ENCODE measurements at regions not wholly inside any gene's neighbourhood (a gene's known extent, or its start where the extent isn't known, plus 50 kb on each side); places are given as distances from the start of the nearest gene placed in this dataset.
A peak's percentile ranks its signal among the peaks of the same experiment; 100 is the strongest.

DNA sequence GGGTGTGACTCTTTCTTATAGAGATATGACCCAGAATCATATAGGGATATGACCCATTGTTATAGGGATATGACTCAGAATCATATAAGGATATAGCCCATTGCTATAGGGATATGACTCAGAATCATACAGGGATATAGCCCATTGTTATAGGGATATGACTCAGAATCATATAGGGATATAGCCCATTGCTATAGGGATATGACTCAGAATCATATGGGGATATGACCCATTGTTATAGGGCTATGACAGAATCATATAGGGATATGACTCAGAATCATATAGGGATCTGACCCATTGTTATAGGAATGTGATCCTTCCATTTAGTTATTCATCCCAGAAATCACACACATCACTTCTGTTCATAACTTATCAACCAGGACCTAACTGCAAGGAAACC lies 312.2 kb upstream of the ADARB2 start:
- no peak for DNase-seq

DNA sequence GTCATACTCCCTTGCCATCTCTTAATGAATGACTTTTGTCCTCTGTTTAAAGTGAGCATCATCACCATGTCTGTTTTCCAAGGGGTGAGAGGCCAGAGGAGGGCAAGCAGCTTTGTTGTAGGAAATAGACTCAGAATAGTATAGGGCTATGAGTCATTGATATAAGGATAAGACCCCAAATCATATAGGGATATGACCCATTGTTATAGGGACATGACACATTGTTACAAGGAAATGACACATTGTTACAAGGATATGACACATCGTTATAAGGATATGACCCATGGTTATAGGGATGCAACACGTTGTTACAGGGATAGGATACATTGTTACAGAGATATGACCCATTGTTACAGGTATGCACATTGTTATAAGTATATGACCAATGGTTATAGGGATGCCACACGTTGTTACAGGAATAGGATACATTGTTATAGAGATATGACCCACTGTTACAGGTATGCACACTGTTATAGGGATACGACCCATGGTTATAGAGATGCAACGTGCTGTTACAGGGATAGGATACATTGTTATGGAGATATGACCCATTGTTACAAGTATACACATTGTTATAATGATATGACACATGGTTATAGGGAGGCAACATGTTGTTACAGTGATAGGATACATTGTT lies 311.1 kb upstream of the ADARB2 start:
- no peak for DNase-seq

DNA sequence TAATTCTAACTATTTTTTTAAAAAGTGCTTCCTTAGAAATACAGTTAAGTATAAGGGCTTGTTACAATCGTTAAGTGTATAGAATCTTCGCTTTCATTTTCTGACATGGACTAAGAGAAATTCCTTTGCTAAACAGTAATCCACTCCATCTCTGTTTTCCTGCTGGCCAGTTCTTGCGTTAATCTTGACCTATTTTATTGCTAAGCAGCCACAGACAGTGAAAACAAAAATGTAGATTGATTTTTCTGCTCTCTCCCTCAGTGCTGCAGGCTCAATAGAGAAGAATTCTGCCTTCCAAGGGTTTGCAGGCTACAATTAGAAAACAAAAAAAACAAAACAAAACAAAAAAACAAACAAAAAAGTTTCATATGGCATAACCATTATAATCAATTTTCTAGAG lies 310.4 kb upstream of the ADARB2 start:
- DNase-seq: no peak

DNA sequence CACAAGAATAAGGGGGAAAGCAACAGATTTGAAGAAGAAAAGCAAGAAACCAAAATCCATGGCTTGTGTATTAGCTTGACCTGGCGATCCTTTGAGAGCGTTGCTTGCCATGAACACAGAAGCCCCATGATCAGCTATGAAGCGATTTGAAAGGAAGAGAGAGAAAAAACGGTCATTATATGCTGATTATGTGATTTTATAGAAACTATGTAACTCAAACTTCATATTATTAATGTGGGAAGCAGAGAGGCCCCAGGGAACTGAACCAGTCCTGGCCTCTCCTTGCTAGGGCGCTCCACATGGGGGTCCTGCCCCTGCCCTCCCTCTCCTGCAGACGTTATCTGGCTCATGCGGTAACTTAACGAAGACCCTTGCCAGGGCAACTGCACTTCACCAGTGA lies 306.1 kb upstream of the ADARB2 start:
- DNase-seq: no peak

DNA sequence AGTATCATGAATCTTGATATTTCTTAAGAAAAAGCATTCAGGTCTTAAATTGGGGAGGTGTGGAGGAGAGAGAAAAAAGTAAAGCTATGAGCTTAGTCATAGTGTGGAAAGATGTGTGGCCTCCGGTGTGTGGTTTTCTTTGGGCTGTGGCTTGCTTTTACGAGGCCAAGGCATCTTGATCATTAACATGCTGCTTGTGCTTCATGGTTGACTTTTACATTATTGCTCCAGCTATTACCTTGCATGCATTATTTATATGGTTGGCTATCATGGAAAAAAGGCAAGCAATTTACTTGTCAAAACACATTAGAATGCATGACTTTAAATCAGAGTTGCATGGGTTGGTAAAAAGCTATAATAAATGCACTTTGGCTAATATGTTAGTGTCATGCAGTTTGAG lies 300.7 kb upstream of the ADARB2 start:
- DNase-seq: no peak

DNA sequence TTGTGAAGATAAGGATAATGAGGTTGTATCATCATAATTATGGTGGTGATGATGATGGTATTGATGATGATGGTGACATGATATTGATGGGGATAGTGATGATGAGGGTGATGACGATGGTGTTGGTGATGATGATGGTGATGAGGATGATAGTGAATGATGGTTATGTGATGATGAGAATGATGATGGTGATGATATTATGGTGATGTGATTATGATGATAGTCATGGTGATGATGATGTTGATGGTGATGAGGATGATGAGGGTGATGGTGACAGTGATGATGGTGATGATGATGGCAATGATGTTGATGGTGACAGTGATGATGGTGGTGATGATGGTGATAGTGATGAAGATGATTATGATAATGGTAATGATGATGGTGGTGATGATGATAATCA lies 299.9 kb upstream of the ADARB2 start:
- DNase-seq: no peak

DNA sequence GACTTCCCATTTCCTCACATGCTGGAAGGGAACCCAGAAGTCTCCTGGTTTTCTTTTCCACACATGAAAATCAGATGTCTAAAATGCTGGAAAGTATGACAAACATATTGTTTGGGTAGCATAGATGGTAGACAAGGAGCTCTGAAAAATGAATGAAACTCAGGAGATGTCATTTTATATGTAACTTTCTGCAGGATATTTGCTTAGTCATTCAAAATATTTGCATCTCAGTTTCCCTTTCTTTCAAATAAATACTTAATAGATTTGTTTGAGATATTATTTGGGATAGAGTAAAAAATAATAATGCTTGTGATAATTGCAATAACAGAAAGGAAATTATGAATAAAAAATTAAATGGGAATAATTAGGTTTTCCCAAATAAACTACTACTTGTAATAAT lies 298.9 kb upstream of the ADARB2 start:
- no peak for DNase-seq

DNA sequence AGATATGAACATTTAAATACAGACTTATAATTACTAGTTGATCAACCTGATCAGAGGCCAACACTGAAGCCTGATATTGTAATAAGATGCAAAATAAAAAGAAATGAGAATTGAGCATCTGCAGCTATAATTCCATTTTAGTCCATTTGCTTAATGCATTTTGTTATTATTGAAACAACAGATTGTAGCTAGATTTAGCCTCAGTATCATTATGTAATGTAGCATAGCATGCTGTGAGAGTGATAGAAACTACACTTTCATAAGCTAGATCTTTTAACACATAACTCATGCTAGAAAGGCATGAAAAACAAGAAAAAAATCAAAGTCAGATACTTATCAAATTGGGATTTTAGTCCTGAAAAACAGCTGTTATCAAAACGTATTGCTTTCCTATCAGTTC lies 292.7 kb upstream of the ADARB2 start:
- no peak for DNase-seq

DNA sequence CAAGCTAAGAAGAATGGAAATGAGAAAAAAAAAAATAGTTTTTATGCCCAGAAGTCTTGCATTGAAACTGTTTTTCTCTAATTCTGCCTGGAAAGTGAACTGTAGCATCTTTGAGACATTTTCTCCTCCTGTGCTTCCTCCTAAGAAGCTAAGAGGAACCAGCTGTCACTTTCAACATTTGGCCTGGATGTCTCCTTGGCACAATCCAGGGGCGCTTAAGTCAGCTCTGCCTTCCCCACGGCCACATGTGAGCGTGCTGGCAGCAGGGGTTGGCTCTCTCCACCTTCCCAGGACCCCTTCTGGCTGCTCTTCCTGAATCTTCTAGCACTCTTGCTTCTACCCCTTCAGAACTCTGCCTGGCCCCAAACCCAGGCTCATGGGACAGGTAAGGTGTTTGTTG lies 289.6 kb upstream of the ADARB2 start:
- DNase-seq: no peak

DNA sequence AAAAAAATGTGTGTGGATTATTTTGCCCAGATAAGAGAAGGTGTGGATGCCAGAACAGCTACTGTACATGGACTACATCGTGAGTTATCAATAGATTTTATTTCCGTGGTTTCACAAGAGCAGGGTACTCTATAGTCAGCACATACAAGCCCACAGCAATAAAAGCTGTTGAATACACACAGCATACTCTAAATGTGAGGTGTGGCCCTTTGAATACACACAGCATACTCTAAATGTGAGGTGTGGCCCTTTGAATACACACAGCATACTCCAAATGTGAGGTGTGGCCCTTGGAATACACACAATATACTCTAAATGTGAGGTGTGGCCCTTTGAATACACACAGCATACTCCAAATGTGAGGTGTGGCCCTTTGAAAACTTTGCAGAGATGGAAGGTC lies 287.4 kb upstream of the ADARB2 start:
- peak; percentile 79 for DNase-seq

DNA sequence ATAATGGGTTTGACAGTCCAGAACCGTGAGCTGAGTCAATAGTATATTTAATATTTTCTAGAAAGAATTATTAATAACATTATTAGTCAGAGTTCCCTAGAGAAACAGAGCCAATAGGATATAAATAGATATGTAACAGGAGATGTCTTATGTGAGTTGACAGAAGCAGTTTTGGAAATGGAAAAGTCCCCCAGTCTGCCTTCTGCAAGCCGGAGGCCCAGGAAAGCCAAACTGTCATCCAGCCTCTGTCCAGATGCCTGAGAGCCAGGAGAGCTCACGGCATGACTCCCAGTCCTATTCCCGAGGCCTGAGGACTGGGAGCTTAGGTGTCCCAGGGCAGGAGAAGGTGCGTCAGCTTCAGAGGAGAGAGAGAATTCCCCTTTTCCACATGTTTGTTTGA lies 286.4 kb upstream of the ADARB2 start:
- DNase-seq: no peak

DNA sequence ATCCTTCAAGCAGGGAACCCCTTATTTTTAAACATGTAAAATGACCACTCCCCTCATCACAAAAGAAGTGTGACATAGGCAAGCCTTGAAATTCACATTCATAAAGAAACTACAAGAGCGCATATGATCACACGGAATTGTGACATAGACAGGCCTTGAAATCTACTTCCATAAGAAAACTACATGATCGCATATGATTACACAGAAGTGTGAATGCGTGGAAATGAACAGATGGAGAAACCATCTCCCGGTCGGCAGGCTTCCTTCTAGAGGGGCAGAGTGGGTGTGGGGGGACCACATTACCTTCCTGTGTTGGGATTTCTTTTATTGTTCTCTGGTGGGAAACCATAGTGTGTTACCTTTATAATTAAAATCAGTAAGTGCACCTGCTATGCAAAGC lies 285.1 kb upstream of the ADARB2 start:
- DNase-seq: no peak

DNA sequence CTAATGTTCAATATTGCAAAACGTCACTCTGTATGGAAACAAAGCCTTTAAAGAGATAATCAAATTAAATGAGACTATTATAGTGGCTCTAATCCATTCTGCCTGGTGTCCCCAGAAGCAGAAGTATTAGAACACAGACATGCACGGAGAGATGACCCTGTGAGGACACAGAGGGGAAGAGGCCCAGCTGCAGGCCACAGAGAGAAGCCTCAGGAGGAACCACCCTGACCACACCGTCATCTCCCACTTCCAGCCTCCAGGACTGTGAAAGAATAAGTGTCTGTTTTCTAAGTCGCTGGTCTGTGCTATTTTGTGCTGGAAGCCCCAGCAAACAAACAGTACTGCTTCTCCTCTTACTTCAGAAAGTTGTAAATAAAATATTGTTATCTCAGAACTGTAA lies 283.5 kb upstream of the ADARB2 start:
- DNase-seq: no peak

DNA sequence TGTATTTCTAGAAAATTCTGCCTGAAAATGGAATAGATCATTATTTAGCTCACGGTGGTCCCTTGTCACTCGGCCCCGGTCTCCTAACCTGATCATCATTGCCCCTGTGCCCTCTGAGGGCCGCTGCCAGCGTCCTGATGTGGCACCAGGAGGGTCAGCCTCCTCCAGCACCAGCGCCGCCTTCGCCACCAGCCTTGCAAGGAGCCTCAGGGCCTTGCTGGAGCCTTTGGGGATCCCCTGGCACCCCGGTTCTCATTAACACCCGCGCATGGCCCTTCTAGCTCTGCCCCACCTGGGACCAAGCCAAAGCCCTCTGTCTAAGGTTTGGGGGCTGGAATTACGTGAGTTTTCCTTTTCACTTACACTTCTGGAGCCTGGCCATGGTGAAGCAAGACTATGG lies 282.5 kb upstream of the ADARB2 start:
- DNase-seq: no peak

DNA sequence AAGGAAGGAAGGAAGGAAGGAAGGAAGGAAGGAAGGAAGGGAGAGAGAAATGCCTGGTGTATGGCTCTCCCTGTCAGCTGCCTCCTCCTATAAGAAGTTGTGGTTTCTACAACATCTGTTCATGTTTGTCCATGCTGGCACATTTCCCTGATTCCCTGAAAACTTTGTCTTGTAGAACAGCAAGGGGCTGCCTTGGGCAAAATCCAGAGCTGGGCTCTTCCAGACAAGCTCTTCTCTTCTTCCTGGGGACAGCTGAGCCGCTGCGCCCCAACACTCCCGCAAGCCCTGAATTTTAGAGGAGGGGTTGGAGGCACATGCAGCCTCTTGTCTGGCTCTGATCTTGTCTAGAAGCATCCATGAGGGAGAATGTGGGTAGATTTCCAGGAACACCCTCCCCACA lies 282.0 kb upstream of the ADARB2 start:
- DNase-seq: no peak

DNA sequence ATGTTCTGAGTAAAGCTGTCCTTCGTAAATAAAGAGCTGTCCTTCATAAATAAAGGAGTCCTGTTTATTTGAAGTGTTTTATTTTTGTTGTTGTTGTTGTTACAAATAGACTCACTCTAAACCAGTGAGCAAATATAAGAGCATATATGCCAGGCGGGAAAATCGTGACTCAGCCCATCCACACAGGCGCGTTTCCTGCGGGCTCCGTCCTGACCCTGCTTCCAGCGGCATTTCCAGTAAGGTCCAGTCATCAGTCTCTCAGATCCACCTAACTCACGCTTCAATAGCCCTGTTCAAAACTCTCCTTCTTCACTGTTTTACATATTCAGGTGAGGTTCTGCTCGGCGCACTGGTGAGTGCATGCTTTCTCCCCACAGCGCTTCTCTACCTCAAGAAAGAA lies 277.2 kb upstream of the ADARB2 start:
- no peak for DNase-seq

DNA sequence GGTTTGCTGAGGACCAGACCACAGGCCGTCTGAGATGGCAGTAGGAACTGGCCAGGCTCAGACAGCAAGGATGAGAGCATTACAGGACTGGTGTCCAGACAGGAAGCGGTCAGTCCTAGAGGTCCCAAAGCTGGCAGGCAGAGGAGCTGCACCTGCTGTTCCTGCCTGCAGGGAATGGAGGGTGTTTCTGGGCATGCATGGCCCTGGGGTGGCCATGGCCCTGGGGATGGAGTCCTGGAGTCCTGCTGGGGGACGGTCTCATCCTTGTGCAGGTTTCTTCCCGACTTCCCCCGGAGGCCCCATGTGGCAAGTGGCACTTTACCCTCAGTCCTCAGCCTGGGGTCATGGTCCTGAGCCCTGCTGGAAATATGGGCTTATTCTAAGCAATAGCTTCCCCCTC lies 274.9 kb upstream of the ADARB2 start:
- DNase-seq: no peak

DNA sequence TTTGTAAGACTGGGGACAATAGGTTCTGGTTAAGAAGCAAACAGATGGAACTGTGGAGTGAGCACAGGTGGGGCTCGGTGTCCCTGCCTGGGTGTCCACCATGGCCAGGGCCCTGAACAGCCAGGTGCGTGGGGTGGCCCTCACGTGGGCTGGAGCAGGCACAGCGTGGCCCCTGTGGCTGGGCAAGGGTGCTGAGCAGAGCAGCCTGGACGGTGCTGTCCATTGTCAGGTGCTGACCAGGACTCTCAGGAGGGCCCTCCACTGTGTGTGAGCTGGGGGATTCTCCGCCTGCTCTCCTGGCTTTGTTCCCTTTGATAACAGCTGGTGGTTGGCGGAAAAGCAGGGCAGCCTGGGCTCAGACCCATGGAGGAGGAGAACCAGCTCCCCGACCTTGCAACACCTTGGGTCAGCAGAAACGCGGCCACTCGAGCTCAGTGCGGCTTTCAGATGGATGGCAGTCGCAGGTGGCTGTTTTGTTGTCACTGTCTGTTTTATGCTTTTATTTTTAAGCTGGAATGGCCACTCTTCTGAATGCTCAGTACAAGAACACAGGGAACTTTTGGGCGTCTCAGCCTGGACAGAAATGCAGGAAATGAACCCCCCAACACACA lies 273.9 kb upstream of the ADARB2 start:
- DNase-seq: no peak

DNA sequence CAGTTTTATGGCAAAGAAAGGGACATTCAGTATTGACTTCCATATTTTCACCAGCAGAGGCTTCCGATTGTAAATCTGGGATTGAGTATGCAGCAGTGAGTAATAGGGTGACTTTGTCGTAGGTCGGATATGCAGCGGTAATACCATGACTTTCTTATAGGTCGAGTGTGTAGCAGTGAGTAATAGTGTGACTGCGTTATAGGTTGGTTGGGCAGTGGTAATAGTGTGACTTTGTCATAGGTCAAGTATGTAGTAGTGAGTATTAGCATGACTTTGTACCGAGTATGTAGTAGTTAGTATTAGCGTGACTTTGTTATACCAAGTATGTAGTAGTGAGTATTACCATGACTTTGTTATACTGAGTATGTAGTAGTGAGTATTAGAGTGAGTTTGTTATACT lies 268.2 kb upstream of the ADARB2 start:
- no peak for DNase-seq

DNA sequence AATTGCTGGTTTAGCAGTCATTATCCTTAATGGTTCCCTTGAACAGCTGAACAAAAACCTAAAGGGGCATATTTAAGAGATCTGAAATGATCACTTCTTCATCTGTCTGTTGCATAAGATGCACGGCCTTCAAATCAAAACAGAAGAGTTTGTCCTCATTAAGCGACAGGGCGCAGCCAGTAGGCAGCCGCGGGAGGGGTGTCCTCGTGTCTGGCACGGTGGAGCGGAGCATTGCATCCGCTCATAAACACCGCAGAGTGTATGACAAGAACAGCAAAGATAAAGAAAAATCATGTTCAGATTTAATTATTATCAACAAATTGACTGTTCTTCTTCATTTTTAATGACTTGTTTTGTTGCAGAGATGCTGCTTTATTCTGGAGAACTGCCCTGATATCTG lies 255.6 kb upstream of the ADARB2 start:
- no peak for DNase-seq

DNA sequence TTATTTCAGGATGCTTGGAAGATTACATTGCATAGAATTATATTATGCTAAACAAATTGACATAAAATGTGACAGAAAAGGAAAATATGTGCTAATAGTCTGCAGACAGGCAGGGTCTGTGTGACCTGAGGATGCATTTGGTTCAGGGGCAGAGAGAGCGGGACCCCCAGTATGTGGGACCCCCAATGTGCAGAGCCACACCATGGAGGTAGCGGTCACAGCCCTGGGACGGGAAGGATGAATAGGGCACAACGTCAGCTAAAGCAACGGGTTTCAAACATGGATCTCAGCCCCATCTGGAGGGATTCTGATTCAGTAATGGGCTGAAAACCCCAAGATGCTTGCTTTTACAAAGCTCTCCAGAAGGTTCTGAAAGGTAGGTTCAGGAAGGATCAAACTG lies 251.8 kb upstream of the ADARB2 start:
- DNase-seq: no peak

DNA sequence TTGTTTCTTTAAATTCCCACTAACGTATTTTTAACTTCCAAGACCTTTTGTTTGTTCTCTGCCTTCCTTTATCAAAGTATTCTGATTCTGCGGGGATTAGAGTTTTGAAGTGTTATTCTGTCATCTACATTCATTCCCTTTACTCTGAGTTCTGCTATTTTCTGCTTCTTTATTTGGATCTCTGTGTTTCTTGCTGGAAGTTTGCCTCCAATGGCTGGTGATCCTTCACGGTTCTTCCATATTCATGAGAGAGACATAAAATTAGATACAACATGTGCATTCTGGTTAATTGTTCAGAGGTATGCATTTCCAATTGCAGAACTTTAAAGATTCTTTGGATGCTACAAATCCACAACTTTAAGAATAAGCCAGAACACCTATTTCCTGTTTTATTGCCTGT lies 244.7 kb upstream of the ADARB2 start:
- no peak for DNase-seq

DNA sequence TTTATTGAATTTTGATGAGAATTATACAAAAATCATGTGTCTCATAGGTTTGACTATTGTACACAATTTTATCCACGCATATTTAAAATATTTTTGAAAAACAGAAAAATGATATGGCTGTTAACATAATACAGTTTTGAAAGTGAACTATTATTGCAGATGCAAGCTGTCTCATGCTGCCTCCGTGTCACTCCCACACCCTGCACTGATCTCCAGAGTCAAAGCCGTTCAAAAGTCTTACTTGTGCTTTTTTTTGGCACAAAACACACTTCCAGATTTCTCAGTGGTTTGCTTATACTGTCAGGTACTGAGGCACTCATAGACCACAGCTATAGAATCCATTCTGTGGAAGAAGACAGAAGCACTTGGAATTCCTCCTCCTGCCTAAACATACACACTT lies 243.1 kb upstream of the ADARB2 start:
- DNase-seq: no peak

DNA sequence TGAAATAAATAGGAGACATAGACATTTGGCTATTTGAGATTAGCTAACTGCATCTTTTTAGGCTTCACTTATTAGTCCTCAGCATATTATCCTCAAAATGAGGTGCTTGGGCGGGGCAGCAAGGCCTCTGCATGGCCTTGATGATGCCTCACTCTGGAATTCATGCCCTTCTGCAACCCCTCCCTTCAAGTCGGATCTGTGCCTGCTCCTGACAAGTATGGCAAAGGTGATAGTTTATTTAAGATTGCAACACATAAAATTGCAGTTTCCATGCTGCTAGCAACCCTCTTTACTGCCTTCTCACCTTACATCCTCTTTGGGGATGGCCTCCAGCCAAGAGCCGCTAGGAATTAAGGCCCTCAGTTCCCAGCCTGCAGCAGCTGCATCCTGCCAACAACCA lies 241.3 kb upstream of the ADARB2 start:
- no peak for DNase-seq

DNA sequence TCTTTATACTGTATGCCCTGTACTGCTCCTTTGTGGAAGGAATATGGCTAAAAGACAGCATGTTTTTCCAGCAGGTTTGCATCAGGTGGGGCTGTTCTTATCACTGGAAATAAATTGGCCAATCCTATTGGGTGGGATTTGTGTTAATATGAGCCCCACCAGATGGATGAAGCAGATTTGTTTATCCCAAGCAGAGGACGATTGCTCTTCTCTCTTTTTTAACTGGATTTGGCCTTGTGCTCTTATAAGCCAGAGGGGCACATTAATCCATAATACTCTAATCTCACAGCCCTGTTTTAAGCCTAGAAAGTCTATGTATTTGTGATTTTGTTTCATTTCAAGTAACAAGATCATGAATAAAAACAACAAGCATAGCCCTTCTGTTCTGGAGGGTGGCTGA lies 240.1 kb upstream of the ADARB2 start:
- no peak for DNase-seq

DNA sequence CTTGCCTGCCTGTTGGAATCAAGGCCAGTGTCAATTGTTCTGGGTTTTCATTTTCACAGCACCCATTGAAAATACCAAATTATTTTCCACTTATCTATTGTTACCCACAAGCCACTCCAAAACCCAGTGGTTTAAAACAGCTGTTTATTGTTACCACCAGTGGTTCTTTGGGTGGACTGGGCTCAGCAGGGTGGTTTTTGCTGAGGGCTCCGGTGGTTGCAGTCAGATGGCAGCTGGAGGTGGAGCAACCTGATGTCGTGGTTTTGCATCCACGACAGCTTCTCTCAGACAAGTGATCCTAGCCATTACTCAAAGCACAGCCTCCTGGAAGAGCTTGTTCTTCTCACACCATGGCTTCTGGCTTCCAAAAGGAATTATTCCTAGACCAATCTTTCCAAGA lies 235.1 kb upstream of the ADARB2 start:
- DNase-seq: no peak

All from NCI-H748 treated with DMSO at 0.1 percent for 48 hours (cell line).